Iris pigment epithelial cell (primary cell): ENCODE measurements at regions not wholly inside any gene's neighbourhood (a gene's known extent, or its start where the extent isn't known, plus 50 kb on each side); places are given as distances from the start of the nearest gene placed in this dataset.

Source experiments
- DNase-seq: peaks from one replicate; pipeline ENCODE4 v3.0.0-alpha.2; 2011; ENCODE audit warnings: low read depth

GRCh38 chr3:168233001-168233400 lies 137.3 kb upstream of the GOLIM4 start:
- no peak for DNase-seq

GRCh38 chr3:168223085-168223484 lies 127.4 kb upstream of the GOLIM4 start:
- no peak for DNase-seq

GRCh38 chr3:168220556-168220955 lies 124.8 kb upstream of the GOLIM4 start:
- no peak for DNase-seq

GRCh38 chr3:168219530-168219929 lies 123.8 kb upstream of the GOLIM4 start:
- DNase-seq = no peak

- DNase-seq = no peak
Observed at GRCh38 chr3:168218600-168218999, 122.9 kb upstream of the GOLIM4 start.

GRCh38 chr3:168216851-168217250 lies 121.1 kb upstream of the GOLIM4 start:
- DNase-seq = no peak

GRCh38 chr3:168213920-168214319 lies 118.2 kb upstream of the GOLIM4 start:
- no peak for DNase-seq

- DNase-seq = no peak
Observed at GRCh38 chr3:168212664-168213285, 117.1 kb upstream of the GOLIM4 start.

- DNase-seq = no peak
Observed at GRCh38 chr3:168205451-168205850, 109.7 kb upstream of the GOLIM4 start.

- no peak for DNase-seq
Observed at GRCh38 chr3:168197162-168197561, 101.4 kb upstream of the GOLIM4 start.

- no peak for DNase-seq
Observed at GRCh38 chr3:168191856-168192255, 96.1 kb upstream of the GOLIM4 start.

- no peak for DNase-seq
Observed at GRCh38 chr3:168187233-168187632, 91.5 kb upstream of the GOLIM4 start.

- no peak for DNase-seq
Observed at GRCh38 chr3:168186293-168186983, 90.7 kb upstream of the GOLIM4 start.

- no peak for DNase-seq
Observed at GRCh38 chr3:168183774-168184173, 88.0 kb upstream of the GOLIM4 start.

- no peak for DNase-seq
Observed at GRCh38 chr3:168168743-168169142, 73.0 kb upstream of the GOLIM4 start.

GRCh38 chr3:168165390-168166269 lies 69.9 kb upstream of the GOLIM4 start:
- peak; percentile 70 for DNase-seq

- DNase-seq = peak; percentile 5
Observed at GRCh38 chr3:168162172-168162571, 66.4 kb upstream of the GOLIM4 start.

- DNase-seq = no peak
Observed at GRCh38 chr3:168161696-168162095, 66.0 kb upstream of the GOLIM4 start.

GRCh38 chr3:168157903-168158302 lies 62.2 kb upstream of the GOLIM4 start:
- DNase-seq = no peak

- no peak for DNase-seq
Observed at GRCh38 chr3:168157099-168157700, 61.5 kb upstream of the GOLIM4 start.

GRCh38 chr3:168156479-168156878 lies 60.8 kb upstream of the GOLIM4 start:
- DNase-seq = no peak

- DNase-seq = no peak
Observed at GRCh38 chr3:168155303-168155702, 59.6 kb upstream of the GOLIM4 start.

GRCh38 chr3:168154089-168154488 lies 58.4 kb upstream of the GOLIM4 start:
- no peak for DNase-seq
